CD4-positive, CD25-positive, alpha-beta regulatory T cell (primary cell): ENCODE measurements at regions not wholly inside any gene's neighbourhood (a gene's known extent, or its start where the extent isn't known, plus 50 kb on each side); places are given as distances from the start of the nearest gene placed in this dataset.

Experiments used
- ATAC-seq, 2 donors: fragments of 150-1000 bp; cut with Tn5 transposase; one replicate each; pipeline ENCODE4 v1.10.0; 2021; ENCODE audit warnings: low read depth in 2 of 2, moderate number of reproducible peaks in 2 of 2, moderate library complexity in 1 of 2
- DNase-seq, 3 donors: peaks; one replicate each; pipeline versions ENCODE4 v3.0.0 to v3.0.0-alpha.2; 2012 to 2022; ENCODE audit warnings: mixed read lengths in 1 of 3
- H3K27ac ChIP-seq: one replicate; pipeline ENCODE4 v1.7.0; 2013; ENCODE audit warnings: mild to moderate bottlenecking, low read length; ENCODE audit not compliant: insufficient read depth, poor library complexity, severe bottlenecking
- H3K27me3 ChIP-seq: one replicate; pipeline ENCODE4 v1.7.0; 2013; ENCODE audit warnings: low read length; ENCODE audit not compliant: control insufficient read depth, insufficient read depth
- H3K36me3 ChIP-seq: one replicate; pipeline ENCODE4 v1.7.0; 2013; ENCODE audit warnings: mild to moderate bottlenecking, low read length, moderate library complexity; ENCODE audit not compliant: control insufficient read depth, insufficient read depth
- H3K4me1 ChIP-seq: 2 replicates; pipeline ENCODE4 v1.7.0; 2013; ENCODE audit warnings: mild to moderate bottlenecking, low read length; ENCODE audit not compliant: insufficient read depth, control insufficient read depth, poor library complexity, severe bottlenecking
- H3K4me3 ChIP-seq: one replicate; pipeline ENCODE4 v1.7.0; 2013; ENCODE audit warnings: low read depth, mild to moderate bottlenecking, low read length, moderate library complexity
- H3K9me3 ChIP-seq, 2 experiments: 1 replicate in 1 of 2; 2 replicates in 1 of 2; pipeline ENCODE4 v1.7.0; 2013; ENCODE audit warnings: low read length in 2 of 2, mild to moderate bottlenecking in 1 of 2, moderate library complexity in 1 of 2; ENCODE audit not compliant: control insufficient read depth in 2 of 2
- H3K27ac Mint-ChIP-seq, 3 donors: one replicate each; pipeline ENCODE4 v1.8.0; 2020 to 2022; ENCODE audit warnings: mild to moderate bottlenecking in 3 of 3, mixed read lengths in 3 of 3, moderate library complexity in 2 of 3
- H3K27me3 Mint-ChIP-seq: one replicate; pipeline ENCODE4 v1.8.0; 2022; ENCODE audit warnings: mild to moderate bottlenecking, mixed read lengths
- H3K36me3 Mint-ChIP-seq: one replicate; pipeline ENCODE4 v1.8.0; 2020; ENCODE audit warnings: mixed read lengths
- H3K4me1 Mint-ChIP-seq, 4 donors: one replicate each; pipeline ENCODE4 v1.8.0; 2020 to 2022; ENCODE audit warnings: mixed read lengths in 4 of 4, mild to moderate bottlenecking in 1 of 4
- H3K4me3 Mint-ChIP-seq, 4 donors: one replicate each; pipeline ENCODE4 v1.8.0; 2020 to 2022; ENCODE audit warnings: mild to moderate bottlenecking in 4 of 4, mixed read lengths in 4 of 4, moderate library complexity in 3 of 4
- H3K9me3 Mint-ChIP-seq, 7 donors: one replicate each; pipeline ENCODE4 v1.8.0; 2020 to 2022; ENCODE audit warnings: mixed read lengths in 7 of 7, mild to moderate bottlenecking in 3 of 7, moderate library complexity in 2 of 7

DNA sequence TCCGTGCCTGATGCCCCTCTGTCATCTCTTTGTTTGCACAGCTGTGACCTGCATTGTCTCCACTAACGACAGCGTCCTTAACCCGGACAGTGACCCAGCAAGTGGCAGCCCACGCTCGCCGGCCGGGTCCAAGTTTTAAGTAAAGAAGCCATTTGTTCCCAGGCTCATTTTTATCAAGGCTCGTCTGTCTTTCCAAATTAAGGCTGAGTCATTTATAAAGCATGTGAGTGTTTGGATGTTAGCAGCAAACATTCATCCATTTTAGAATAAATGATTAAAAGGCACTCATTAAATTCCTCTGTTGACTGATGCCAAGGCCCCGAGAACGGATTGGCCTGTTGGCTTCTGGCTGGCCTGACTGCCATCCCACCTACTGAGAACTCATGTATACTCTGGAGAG, 514.5 kb downstream of the NPHP4 start:
- no peaks in the 10 kb centered on the region for H3K36me3 Mint-ChIP-seq
- peaks cover 4% of the 10 kb centered on the region for H3K27me3 Mint-ChIP-seq
- Histone ChIP-seq H3K4me3 (no peak overlapping the region), H3K4me1 (peaks cover 5% of the 10 kb centered on the region), H3K9me3 (no peaks in the 10 kb centered on the region), H3K36me3 (no peaks in the 10 kb centered on the region), H3K27me3 (no peaks in the 10 kb centered on the region), H3K27ac (no peak overlapping the region)
- H3K27ac Mint-ChIP-seq = no peak overlapping the region
- ATAC-seq = no peak
- peaks cover 0 to 8% (median 0%) of the 10 kb centered on the region in 4 donors for H3K4me1 Mint-ChIP-seq
- H3K4me3 Mint-ChIP-seq = no peak overlapping the region
- DNase-seq = no peak
- H3K9me3 Mint-ChIP-seq = peaks cover 0 to 3% (median 0%) of the 10 kb centered on the region in 7 donors

GRCh38 chr1:5475572-5475971, 516.7 kb downstream of the NPHP4 start:
- H3K27me3 ChIP-seq = no peaks in the 10 kb centered on the region

DNA sequence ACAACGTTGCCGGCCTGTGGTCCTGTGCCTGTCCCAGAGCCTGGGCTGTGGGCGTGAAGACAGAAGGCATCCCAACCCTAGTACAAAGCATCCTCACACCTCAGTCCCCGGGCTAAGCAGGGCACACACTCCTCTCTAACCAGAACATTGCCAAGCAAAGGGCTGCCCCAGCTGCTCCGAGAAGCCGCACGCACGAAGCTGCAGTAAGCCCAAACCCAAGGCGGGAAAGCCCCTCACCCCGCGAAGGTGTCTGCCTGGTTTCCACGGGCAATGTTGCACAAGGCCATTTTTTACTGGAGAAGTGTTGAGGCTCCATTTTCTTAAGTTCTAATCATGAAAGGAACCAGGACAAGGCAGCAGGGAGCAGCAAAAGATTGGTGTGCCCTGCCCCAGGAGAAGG, 519.0 kb downstream of the NPHP4 start:
- Mint-ChIP-seq H3K4me3 (no peak overlapping the region), H3K27me3 (no peaks in the 10 kb centered on the region), H3K36me3 (no peaks in the 10 kb centered on the region), H3K27ac (no peak overlapping the region), H3K4me1 (no peaks in the 10 kb centered on the region), H3K9me3 (peaks cover 0 to 3% (median 0%) of the 10 kb centered on the region in 7 donors)
- H3K27ac ChIP-seq = no peak overlapping the region
- no peaks in the 10 kb centered on the region for H3K27me3 ChIP-seq
- ATAC-seq (no peak), DNase-seq (no peak)
- H3K4me1 ChIP-seq = no peaks in the 10 kb centered on the region
- no peaks in the 10 kb centered on the region for H3K9me3 ChIP-seq
- no peaks in the 10 kb centered on the region for H3K36me3 ChIP-seq
- no peak overlapping the region for H3K4me3 ChIP-seq

More at GRCh38 chr1:5475572-5475971, 516.7 kb downstream of the NPHP4 start:
- Mint-ChIP-seq H3K27me3 (peaks cover 4% of the 10 kb centered on the region), H3K9me3 (peaks cover 0 to 3% (median 0%) of the 10 kb centered on the region in 7 donors), H3K36me3 (no peaks in the 10 kb centered on the region), H3K4me3 (no peak overlapping the region), H3K4me1 (no peaks in the 10 kb centered on the region), H3K27ac (no peak overlapping the region)
- Histone ChIP-seq H3K4me3 (no peak overlapping the region), H3K36me3 (no peaks in the 10 kb centered on the region), H3K27ac (no peak overlapping the region), H3K4me1 (no peaks in the 10 kb centered on the region), H3K9me3 (no peaks in the 10 kb centered on the region)
- ATAC-seq = no peak
- DNase-seq = no peak

DNA sequence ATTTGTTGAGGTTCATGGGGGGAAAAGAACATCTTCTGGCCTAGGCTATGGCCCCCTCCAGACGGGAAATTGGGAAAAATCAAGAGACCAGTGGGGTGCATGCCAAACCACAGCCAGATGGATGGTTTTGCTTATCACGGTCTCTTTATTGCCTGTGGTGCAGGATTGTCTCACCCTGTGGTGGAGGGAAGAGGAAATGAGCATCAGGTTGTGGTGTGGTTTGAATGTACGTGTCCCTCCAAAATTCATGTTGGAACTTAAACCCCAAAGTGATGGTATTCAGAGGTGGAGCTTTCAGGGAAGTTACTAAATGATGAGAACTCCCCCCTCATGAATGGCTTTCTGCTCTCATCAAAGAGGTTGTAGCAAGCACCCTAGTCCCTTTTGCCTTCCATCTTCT, 525.7 kb downstream of the NPHP4 start:
- H3K4me1 Mint-ChIP-seq = peaks cover 0 to 10% (median 5%) of the 10 kb centered on the region in 4 donors
- Histone ChIP-seq H3K4me3 (no peak overlapping the region), H3K27ac (no peak overlapping the region), H3K4me1 (no peaks in the 10 kb centered on the region), H3K36me3 (no peaks in the 10 kb centered on the region), H3K9me3 (no peaks in the 10 kb centered on the region), H3K27me3 (no peaks in the 10 kb centered on the region)
- H3K27ac Mint-ChIP-seq = no peak overlapping the region
- H3K9me3 Mint-ChIP-seq = peaks cover 0 to 8% (median 0%) of the 10 kb centered on the region in 7 donors
- no peaks in the 10 kb centered on the region for H3K27me3 Mint-ChIP-seq
- ATAC-seq (no peak), DNase-seq (no peak)
- no peak overlapping the region for H3K4me3 Mint-ChIP-seq
- no peaks in the 10 kb centered on the region for H3K36me3 Mint-ChIP-seq

GRCh38 chr1:5465281-5465711, 526.9 kb downstream of the NPHP4 start:
- H3K4me3 ChIP-seq = no peak overlapping the region
- no peak for ATAC-seq

DNA sequence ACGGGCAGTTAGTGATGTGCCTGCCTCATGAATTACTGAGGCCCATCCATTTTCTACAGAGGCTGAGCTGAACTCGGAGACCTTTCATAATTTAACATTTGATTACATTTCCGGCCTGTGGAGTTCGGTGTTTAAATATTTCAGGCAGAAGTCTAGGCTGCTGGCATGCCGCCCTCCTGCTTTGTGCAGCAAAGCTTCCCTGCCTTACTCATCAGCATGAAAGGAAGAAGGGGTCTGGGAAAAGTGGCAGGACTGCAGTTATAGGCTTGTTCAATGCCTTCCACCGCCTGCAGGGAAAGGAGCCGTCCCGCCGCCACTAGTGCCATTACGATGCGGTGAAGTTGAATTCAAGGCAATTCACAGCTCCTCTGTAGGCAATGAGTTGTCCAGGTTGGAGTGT, 527.9 kb downstream of the NPHP4 start:
- H3K4me1 ChIP-seq = no peaks in the 10 kb centered on the region
- no peaks in the 10 kb centered on the region for H3K36me3 Mint-ChIP-seq
- no peak for ATAC-seq
- H3K4me3 Mint-ChIP-seq = no peak overlapping the region
- DNase-seq = no peak
- H3K9me3 Mint-ChIP-seq = peaks cover 0 to 7% (median 0%) of the 10 kb centered on the region in 7 donors
- H3K4me3 ChIP-seq = no peak overlapping the region
- no peak overlapping the region for H3K27ac Mint-ChIP-seq
- peaks cover 0 to 10% (median 5%) of the 10 kb centered on the region in 4 donors for H3K4me1 Mint-ChIP-seq
- no peaks in the 10 kb centered on the region for H3K27me3 ChIP-seq
- no peaks in the 10 kb centered on the region for H3K27me3 Mint-ChIP-seq
- no peak overlapping the region for H3K27ac ChIP-seq
- H3K9me3 ChIP-seq = no peaks in the 10 kb centered on the region
- H3K36me3 ChIP-seq = no peaks in the 10 kb centered on the region

More at GRCh38 chr1:5465281-5465711, 526.9 kb downstream of the NPHP4 start:
- DNase-seq = no peak
- Mint-ChIP-seq H3K4me3 (no peak overlapping the region), H3K4me1 (peaks cover 0 to 10% (median 5%) of the 10 kb centered on the region in 4 donors), H3K36me3 (no peaks in the 10 kb centered on the region), H3K27ac (no peak overlapping the region), H3K9me3 (peaks cover 0 to 7% (median 0%) of the 10 kb centered on the region in 7 donors), H3K27me3 (no peaks in the 10 kb centered on the region)
- Histone ChIP-seq H3K27ac (no peak overlapping the region), H3K4me1 (no peaks in the 10 kb centered on the region), H3K27me3 (no peaks in the 10 kb centered on the region), H3K9me3 (no peaks in the 10 kb centered on the region), H3K36me3 (no peaks in the 10 kb centered on the region)

DNA sequence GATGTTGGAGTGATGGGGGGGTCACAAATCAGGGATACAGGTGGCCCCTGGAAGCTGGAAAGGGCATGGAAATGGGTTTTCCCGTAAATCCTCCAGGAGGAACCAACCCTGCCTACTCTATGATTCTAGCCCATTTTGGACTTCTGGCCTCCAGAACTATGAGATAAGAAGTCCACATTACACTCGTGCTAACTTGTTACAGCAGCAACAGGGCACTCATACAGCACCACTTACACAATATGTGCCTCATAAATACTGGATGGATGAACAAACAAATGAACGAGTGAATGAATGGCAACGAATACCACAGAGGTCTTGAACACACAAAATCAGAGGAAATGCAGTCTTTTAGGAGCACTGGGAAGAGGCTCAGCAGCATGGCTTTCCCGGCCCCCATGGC, 531.3 kb downstream of the NPHP4 start:
- H3K27ac Mint-ChIP-seq = no peak overlapping the region
- Histone ChIP-seq H3K27me3 (no peaks in the 10 kb centered on the region), H3K4me1 (no peaks in the 10 kb centered on the region), H3K36me3 (no peaks in the 10 kb centered on the region), H3K27ac (no peak overlapping the region), H3K4me3 (no peak overlapping the region), H3K9me3 (no peaks in the 10 kb centered on the region)
- no peaks in the 10 kb centered on the region for H3K36me3 Mint-ChIP-seq
- no peak overlapping the region for H3K4me3 Mint-ChIP-seq
- peaks cover 0 to 2% (median under 1%) of the 10 kb centered on the region in 4 donors for H3K4me1 Mint-ChIP-seq
- ATAC-seq (no peak), DNase-seq (no peak)
- peaks cover 0 to 4% (median 0%) of the 10 kb centered on the region in 7 donors for H3K9me3 Mint-ChIP-seq
- peaks cover 4% of the 10 kb centered on the region for H3K27me3 Mint-ChIP-seq

DNA sequence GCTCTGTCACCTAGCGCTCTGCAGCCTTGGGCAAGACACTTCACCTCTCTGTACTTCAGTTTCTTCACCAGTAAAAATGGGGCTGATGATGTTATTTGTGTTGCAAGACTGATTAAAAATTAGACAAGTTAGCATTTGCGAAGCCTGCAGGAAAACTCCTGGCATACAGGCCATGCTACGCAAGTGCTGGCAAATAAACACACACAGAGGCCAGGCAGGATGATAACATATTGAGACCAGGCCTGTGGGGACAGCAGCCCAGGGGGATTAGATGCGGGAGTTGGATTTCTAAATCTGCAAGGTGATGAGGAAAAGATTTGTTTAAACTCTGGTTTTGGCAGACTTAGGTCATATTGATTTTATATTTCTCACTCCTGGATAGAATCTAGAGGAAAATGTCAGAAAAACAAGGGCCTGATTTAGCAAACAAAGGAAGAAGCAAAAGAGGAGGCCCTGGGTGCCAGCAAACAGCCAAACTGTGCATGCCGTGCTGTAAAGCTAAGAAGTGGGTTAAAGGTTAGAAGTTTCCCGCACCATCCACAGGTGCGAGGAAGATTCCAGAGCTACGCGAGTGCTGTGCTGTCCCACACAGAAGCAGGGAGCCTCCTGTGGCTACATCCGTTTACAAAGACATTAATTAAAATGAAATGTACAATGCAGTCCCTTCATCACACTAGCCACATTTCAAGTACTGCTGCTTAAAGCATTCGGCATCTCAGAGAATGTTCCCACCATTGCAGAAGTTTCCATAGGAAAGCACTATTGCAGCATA, 532.2 kb downstream of the NPHP4 start:
- Histone ChIP-seq H3K4me3 (no peak overlapping the region), H3K9me3 (no peaks in the 10 kb centered on the region), H3K27ac (no peak overlapping the region), H3K4me1 (no peaks in the 10 kb centered on the region), H3K36me3 (no peaks in the 10 kb centered on the region), H3K27me3 (no peaks in the 10 kb centered on the region)
- no peak for ATAC-seq
- Mint-ChIP-seq H3K4me1 (peaks cover 0 to 5% (median under 1%) of the 10 kb centered on the region in 4 donors), H3K36me3 (no peaks in the 10 kb centered on the region), H3K4me3 (no peak overlapping the region), H3K27me3 (peaks cover 9% of the 10 kb centered on the region), H3K9me3 (peaks cover 0 to 1% (median 0%) of the 10 kb centered on the region in 7 donors), H3K27ac (no peak overlapping the region)
- DNase-seq = no peak
